DMS 273 (cell line): ENCODE measurements at regions not wholly inside any gene's neighbourhood (a gene's known extent, or its start where the extent isn't known, plus 50 kb on each side); places are given as distances from the start of the nearest gene placed in this dataset.

Source experiments
- DNase-seq: peaks from one replicate; lab custom pipeline; 2025; ENCODE audit not compliant: unreplicated experiment; lab: John Stamatoyannopoulos, UW

DNA sequence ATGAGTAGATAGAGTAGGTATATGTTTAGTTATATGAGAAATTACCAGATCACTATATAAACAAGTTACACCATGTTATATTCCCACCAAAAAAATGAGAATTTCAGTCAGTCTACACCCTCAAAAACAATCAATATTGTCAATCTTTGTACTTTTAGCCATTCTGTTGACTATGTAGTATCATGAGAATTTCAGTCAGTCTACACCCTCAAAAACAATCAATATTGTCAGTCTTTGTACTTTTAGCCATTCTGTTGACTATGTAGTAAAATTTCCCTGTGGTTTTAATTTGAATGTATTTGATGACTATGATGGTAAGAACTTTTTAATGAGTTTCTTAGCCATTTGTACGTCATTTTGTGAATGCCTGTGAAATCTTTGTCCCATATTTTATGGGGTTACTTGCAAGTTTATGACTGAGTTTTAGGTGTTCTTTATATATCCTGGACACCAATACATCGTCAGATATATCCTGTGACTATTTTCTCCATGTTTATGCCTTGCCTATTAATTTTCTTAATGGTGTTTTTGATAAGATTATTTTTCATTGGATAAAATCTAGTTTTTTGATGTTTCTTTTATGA lies 528.4 kb upstream of the SPHKAP start:
- no peak for DNase-seq

DNA sequence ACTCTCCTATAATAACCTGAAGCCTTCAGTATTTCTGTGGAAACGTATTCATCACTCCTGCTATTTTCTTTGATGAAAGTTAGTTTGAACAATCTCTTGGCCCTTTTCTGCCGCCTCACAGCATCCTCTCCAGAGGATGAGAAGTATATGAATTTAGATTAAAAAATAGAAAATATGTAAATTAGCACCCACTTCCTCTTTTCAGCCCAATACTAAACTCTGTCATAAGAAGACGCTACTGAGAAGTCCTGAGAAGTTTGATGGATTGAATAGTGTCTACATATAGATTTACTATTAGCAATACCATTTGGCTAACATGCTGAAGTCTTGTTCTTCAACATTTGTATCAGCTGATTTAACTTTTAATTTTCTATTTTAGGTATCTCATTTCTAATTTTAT lies 526.4 kb upstream of the SPHKAP start:
- no peak for DNase-seq

DNA sequence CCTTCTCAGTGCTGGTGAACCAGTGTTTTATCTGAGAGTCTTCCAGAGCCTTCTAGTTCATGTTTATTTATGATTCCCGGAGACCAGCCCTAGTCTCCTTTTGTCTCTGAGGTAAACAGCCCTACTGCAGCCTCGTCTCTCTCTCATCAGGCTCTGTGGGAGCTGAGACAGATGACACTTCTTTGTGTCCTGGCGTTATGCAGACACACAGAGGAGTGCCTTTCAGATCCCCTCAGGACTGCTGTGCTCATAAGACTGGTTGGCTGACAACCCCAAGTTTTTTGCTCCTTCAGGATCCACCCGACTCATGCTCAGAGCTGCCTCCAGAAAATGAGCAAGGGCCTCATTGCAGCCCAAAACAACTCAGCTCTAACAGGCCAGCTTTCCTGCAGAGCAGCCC lies 523.8 kb upstream of the SPHKAP start:
- no peak for DNase-seq

DNA sequence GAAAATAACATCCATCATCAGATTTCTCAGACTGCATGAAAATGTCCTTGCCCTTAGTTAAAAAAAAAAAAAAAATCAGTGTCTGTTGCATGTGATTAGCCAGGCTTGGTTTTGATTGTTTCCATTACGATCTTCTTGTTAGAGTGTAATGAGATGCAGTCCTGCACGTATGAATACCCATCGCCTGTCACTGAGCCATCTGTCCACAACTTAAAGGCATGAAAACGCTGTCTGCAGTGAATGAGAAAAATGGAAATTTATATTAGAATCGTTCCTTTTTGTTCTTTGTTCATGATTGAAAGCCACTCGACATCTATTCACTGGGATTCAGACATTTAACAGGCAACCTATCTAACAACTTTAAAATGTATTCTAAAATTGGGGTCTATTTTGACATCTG lies 521.7 kb upstream of the SPHKAP start:
- peak; percentile 10 for DNase-seq

DNA sequence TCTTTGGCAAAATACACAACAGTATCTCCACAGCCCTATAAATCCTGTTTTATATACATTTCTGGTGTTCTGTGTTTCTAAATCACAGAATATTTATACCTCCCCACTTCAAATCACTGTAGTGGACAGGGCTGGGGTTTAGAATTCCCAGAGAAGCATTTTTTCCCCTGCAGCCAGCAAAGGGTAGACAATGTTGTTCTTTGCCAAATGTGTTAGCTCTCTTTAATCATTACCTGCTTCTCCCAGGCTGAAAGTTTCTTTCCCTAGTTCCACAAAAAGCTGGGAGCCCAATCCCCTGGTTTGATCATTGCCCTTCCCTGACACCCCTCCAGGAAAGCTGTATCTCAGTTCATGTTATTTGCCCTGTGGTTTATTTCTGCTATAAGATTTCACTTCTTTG lies 520.0 kb upstream of the SPHKAP start:
- no peak for DNase-seq

DNA sequence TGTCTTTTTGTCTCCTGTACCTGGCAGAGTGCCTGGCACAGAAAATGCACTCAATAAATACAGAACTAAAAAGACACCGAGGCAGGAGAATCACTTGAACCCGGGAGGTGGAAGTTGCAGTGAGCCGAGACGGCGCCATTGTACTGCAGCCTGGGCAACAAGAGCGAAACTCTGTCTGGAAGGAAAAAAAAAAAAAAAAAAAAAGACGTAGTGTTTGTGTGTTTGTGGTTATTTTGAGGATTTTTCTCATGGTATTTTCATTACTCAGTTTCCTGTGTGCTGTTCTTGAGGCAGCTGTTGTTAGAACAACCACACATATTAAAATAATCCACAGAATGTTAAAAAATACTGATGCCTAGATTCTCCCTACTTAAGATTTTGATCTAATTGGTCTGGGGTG lies 519.2 kb upstream of the SPHKAP start:
- DNase-seq = no peak

DNA sequence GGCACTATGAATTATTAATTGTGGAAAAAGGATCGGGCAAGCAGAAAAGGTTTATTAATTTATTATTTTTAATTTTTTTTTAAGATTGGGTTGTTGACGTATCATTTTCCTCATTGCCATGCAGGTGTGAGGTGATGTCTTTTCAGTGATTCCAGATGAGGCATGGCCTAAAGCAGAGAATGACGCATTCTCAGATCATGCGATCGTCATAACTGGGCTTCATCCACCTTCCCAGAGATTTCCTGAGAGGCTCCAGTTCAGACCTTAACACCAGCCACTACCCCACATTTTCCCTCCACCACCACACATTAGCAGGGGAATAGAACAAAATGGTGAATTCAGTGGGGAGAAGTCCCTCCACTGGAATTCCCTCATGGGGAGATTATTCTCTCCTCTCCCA lies 518.4 kb upstream of the SPHKAP start:
- no peak for DNase-seq

DNA sequence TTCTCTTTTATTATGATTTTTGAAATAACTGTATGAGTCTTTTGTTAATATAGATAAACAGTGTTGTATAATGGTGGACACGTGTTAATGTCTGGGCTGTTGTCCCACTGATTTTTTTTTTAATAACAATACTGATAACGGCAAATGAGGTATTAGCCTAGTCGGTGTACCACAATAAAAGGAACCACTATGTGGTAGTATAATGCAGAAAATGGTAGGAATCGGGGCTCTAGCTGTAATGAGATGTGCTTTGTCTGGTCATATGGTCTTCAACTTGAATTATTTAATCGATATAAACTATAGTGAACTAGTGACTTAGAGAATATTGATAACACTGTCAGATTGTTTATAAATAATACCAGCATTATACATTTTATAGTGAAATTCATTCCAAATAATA lies 517.9 kb upstream of the SPHKAP start:
- no peak for DNase-seq

DNA sequence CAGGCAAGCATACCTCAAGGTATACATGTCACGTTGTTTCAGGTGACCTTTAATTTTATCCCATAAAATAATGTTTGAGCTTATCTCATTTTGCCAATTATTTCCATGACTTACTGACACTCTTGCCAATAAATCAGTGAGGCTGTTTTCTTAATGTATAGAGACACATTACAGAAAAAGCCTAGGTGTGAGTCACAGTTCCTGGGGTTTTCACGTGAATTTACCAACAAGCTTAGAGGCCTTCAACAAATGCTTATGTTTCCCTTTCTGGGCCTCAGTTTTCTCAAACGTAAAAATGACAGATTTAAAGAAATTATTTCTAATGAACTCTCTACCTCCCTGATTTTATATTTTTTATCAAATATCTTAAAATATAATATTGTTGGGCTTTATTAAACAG lies 517.5 kb upstream of the SPHKAP start:
- no peak for DNase-seq

DNA sequence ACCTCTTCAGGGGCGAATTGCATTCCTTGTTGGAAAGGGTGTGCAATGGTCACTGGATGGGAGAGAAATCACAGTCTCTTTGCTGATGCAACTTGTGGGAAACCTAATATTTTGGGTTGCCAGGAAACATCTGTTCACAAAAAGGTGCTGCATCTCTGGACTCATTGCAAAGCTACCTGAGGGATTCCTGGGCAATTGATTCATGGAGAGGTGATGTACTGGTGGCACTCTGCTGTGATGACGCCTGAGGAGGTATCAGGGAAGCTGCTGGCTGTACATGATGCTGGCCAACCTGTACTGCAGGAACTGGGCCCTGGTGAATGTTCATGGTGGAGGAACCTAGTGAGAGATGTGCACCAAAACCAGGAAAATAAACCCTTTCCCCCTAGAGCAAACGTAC lies 516.0 kb upstream of the SPHKAP start:
- no peak for DNase-seq

DNA sequence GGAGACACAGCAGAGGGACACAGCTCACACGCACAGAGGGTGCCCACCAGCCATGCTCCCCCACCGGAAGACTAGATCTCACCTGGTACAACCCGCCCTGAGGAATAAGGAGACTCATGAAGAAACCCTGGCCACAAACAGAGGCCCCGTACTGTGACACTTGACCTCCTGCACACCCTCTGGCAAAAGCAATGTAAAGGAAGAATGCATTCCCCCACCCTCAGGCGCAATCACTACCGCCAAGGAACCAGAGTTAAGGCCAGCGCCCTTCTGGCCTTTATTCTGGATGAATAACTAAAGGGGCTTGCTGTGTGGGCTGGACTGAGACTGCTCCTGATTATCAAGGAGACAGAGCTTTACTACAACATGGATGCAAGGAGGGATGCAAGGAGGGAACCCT lies 509.2 kb upstream of the SPHKAP start:
- DNase-seq = no peak

DNA sequence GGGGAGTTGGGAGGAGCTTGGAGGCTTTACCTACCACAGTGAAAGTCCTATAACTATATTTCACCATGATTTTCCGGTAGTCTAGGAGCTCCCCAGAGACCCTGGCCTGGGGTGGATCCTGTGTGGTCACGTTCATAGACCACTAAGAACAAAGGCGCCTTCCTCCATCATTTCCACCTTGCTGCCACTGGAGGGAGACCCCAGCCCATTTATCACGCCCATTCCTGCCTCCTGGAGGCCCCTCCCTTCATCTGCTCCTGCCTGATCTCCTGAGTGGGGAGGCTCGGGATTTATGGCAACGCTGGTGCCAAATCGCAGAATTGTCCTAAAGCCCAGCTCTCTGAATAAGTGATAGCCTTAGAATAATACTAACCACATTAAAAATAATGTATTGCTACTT lies 507.6 kb upstream of the SPHKAP start:
- peak; percentile 25 for DNase-seq

DNA sequence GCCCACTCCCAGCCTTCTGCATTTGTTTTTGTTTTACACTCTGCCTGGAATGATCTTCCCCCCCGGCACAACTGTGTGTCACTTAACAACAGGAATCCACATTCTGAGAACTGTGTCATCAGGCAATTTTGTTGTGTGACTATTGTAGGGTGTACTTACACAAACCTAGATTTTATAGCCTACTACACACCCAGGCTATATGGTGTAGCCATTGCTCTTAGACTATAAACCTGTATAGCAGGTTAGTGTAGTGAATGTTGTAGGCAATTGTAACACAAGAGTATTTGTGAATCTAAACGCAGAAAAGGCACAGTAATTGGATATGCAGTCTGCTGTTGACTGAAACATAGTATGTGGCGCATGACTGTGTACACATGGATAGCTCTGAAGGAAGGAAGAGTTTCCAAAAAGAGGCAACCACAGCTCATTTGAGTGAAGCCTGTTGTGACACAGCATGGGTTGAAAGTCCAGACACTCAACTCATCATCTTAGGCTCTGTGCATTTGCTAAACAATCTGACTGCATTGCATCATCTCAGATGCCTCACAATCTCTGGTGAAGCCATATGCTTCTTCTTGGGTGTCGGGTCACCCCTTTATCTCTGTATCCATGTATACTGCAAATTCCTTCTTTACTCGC lies 506.6 kb upstream of the SPHKAP start:
- no peak for DNase-seq

DNA sequence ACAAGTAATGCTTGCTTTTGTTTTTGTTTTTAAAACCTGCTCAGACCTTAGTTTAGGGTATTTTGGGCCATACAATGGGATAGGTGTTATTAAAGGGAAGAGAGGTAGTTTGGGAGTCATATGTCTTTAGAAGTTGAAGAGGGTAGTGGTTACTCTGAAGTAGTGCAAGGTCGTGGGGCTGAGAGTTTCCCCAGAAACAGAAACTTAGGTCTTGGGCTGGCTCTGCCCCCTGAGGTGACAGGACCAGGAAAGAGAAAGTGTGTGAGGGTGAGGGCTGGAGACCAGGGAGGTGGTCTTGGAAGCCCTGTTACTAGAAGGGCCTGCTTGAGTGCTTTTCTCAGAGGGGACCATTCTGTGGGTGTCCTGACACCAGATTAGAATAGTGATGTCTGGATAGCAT lies 500.5 kb upstream of the SPHKAP start:
- no peak for DNase-seq

DNA sequence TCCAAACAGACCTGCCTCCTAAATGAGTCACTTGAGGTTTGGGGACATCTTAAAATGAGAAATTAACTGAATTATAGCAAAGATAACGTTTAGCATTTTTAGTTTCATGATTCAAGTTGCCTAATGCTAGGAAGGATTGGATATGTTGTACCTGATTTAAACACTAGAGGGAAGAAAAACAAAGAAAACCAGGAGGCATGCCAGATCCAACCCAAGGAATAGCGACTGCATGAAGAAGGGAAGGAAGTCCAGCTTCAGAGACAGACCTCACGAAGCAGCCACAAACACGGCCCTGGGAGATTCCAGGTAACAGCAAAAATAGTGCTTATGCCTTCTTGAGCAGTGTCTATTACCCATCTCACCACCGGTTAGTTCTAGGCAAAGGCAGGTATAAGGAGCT lies 499.9 kb upstream of the SPHKAP start:
- peak; percentile 35 for DNase-seq

DNA sequence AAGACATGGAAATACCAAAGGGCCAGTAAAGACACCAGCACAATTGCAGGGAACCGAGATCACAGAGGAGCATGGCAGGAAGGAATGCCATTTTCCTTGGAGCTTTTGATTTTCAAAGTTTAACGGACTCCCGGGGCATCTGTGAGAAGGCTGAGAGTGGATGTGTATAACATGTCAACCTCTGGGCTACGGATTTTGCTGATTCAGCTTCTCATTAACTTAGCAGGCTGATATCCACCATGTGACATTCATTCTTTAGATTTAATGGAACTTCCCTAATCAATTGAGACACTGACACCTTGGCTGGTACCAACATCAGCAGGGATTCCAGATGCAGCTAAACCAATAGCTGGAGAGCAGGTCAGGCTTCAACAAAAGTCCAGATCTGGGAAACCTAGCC lies 496.6 kb upstream of the SPHKAP start:
- DNase-seq = no peak

DNA sequence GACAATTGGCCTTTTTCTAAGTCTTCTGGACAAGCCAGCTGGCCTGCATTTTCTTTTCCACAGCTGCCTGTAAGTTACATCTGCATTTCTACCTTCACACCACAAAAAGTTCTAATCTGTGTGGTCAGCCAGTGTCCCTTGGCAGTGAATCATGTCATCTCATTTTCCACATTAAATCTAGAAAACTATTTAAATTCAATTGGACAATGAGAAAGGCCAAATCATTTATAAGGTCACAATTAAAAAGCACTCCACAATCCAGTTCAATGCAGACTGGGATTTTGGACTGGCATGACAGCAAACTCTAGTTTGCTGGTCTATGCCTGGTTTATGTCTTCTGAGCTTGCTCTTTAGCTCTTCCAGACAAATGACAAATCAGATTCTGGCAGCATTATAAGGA lies 494.2 kb upstream of the SPHKAP start:
- no peak for DNase-seq

DNA sequence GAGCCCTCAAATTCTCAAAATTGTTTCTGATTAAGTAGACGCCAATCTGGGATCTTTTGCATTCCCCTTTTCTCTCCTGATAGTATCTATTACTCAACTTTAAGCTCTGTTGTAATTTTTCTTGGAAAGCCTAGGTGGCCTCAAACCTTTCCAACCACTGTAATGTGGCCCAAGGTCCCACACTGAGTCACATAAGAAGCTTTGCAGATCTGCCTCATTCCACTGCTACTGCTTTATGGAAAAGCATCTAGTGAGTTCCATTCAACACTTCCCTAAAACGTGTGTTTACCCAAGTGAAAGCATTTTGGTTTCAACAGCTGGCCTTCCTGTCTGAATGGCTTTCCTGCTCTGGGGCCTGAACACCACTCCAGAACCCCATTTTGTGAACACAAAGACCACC lies 493.6 kb upstream of the SPHKAP start:
- no peak for DNase-seq

DNA sequence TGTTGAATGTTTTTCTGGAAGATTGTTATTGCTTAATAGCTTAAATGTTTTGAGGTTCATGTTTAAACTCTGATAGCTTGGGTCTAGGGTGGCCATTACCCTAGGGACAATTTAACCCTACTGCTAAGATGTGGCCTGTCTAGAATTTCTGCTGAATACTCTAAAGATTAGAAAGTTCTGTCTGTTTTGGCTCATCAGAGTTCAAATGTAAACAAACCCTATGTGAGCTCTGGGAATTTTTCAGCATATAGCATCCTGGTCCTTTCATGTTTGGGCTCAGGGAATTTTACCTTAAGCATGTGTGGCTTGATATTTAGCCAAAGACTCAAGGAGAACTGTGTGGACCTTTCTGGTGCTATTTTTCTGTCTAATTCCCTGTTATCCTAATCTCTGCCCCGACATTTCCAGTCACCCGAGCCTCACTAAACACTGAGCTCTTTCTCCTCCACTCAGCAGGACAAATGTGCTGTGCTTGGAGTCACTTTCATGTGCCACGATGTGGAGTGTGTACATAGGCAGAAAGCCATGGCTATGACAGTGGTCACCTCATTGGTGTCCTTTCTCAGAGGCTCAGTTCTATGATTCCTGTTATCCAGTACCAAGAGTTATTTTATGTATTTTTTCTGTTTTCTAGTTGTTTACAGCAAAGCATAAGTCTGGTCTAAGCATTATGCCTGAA lies 492.5 kb upstream of the SPHKAP start:
- no peak for DNase-seq

DNA sequence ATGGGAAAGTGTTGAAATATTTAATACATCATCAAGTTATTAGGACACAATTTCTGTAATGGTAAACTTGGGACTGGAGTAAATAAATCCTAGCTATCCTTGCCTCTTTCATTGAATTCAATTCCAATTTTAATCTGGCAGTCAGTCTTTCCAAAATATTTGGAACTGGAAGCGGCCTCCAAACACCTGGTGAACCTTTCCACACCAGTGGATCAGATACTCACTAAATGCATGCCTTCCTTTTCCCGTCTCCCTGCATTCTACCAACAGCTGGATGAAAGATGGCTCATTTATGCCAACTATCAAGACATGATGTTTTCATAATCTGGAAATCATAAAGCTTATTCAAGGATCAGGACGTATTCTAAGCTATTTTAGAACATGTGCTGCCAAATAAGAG lies 488.2 kb upstream of the SPHKAP start:
- DNase-seq = no peak

DNA sequence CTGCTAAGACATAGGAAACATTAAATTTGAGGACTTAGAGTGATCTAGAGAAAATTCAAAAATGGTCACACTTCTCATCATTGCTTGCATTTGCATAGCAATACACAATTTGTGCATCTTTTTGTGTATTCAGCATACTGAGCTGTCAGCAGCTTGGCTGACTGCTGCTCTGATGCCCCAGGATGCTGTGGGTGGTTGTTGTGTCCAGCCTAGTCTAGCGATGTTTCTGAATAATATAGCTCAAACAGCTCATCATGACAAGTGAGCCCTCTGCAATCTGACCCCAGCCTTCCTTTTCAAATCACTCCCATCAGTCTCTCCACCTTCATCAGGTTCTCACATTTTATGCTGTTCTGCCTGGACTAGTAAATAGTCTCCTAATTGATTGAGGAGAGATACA lies 483.7 kb upstream of the SPHKAP start:
- DNase-seq = no peak

DNA sequence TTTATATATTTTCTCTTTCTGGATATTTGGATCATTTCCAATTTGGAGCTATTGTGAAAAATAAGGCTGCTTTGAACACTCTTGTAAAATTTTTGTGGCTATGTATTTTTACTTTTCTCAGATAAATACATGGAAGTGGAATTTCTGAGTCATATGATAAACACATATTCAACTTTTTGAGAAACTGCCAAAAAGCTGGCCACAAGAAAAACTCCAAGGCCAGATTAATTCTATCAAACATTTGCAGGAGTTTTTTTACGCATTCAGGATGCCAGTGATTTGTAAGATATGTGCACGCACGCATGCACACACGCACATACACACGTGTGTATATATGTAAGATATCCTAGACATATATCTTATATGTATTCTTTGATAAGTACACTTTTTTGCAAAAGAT lies 477.5 kb upstream of the SPHKAP start:
- no peak for DNase-seq
